D721Med (cell line): ENCODE measurements at regions not wholly inside any gene's neighbourhood (a gene's known extent, or its start where the extent isn't known, plus 50 kb on each side); places are given as distances from the start of the nearest gene placed in this dataset.

Source experiments
- DNase-seq: peaks from one replicate; pipeline ENCODE4 v3.0.0; 2011; ENCODE audit warnings: low spot score; ENCODE audit not compliant: insufficient read length
- FAIRE-seq: peaks from 2 replicates; lab custom pipeline; 2011; peaks lifted over from hg19 to GRCh38; lab: Jason Lieb, UNC
- CTCF ChIP-seq: IDR thresholded peaks from 2 replicates; pipeline ENCODE4 v1.5.1; 2012; ENCODE audit warnings: mild to moderate bottlenecking, control low read depth; ENCODE audit not compliant: insufficient read depth; ENCODE audit errors: missing control alignments

- DNase-seq, result no peak
- no peak for TF ChIP-seq CTCF
- no peak for FAIRE-seq
Measured at GRCh38 chr1:91594383-91595055, 93.9 kb downstream of the CDC7 start.

- FAIRE-seq (no peak), DNase-seq (no peak)
- TF ChIP-seq CTCF, result no peak
Measured at GRCh38 chr1:91596474-91596873, 95.8 kb downstream of the CDC7 start.

GRCh38 chr1:91597215-91597614 is 96.6 kb downstream of the CDC7 start:
- FAIRE-seq, result no peak
- no peak for DNase-seq
- TF ChIP-seq CTCF, result no peak

GRCh38 chr1:91600431-91601337 is 100.0 kb downstream of the CDC7 start:
- DNase-seq (no peak), FAIRE-seq (no peak)
- no peak for TF ChIP-seq CTCF

- TF ChIP-seq CTCF, result no peak
- FAIRE-seq, result no peak
- no peak for DNase-seq
Measured at GRCh38 chr1:91601554-91602376, 101.1 kb downstream of the CDC7 start.

- TF ChIP-seq CTCF, result no peak
- no peak for FAIRE-seq
- no peak for DNase-seq
Measured at GRCh38 chr1:91603409-91603808, 102.8 kb downstream of the CDC7 start.
